AG08396 (cell line): ENCODE measurements at regions not wholly inside any gene's neighbourhood (a gene's known extent, or its start where the extent isn't known, plus 50 kb on each side); places are given as distances from the start of the nearest gene placed in this dataset.

Experiments used
- DNase-seq: peaks from one replicate; pipeline ENCODE4 v3.0.0; 2012; ENCODE audit warnings: low spot score, mixed read lengths

DNA sequence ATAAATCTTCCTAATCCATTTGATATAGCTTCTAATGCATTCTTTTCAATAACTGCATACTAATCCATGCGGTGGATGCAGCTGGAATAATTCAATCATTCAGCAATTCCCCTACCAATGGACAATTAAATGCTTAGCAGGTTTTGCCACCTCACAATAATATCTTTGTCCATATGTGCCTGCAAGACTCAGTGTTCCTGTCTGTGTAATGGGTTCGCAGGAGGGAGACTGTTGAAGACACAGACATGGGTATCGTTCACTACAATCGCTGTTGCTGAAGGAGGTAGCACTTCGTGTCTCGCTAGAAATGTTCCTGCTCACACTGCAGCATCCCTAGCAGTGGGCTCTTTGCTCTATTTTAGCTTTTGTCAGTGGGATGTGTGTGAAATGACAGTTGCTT is 214.4 kb downstream of the MED10 start:
- no peak for DNase-seq

DNA sequence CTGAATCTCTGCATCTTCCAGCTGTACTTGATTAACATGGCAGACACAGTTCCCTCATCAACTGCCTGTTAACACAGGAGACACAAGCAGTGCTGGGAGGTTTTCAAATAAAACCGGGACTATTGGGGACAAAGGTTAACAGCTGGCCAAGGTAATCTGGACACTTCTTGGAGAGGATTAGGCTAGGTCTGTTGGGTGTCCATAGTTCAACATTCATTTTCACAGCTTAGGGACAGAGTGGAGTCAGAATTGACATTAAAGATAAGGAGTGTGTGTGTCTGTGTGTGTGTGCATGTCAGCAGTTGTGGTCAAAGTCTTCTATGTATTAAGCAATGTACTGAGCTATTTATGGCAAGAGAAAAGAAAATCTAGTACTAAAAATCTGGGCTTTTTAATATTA is 216.2 kb downstream of the MED10 start:
- no peak for DNase-seq

DNA sequence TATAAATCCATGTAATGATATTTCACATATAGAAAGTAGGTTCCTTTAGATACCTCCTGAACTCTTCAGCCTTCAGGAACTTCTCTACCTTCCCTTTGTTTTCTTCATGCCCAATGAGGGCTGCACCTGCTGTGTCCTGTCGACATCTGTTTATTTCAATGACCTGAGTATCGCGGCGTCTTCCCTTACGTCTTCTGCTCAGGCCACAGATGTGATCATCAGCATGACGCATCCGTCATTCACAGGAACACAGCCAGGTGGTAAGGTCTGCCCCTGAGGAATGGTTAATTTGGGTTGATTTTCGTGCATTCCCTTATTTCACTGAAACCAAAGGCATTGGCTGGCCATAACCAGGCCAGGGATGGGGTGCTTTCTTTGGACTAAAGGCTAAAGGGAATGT is 217.1 kb downstream of the MED10 start:
- no peak for DNase-seq

DNA sequence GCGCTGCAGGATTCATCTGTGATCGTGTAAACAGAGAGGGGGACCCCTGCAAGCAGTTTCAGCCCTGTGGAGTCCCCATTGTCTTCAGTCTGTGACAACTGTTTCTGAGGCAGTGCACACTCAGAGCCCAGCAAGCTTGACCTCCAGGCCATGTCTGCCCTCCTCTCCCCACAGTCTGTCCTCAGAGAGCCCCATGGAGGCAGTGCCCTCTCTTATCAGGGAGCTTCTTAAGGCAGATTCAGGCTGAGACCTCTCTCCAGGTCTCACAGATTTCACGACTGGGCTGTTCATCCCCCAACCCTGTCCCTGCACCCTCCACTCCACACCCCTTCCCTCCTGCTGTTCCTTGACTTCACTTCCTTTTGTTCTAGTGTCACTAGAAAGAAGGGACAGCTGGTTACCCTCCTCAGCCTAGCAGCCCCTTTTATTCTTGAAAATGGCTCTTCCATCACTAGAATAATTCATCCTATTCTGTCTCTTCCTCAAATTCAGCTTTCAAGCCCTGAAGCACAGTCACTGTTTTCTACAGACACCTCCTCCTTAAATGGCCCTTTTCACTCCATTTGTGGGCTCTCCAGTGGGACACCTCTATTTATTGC is 218.4 kb downstream of the MED10 start:
- DNase-seq = no peak

DNA sequence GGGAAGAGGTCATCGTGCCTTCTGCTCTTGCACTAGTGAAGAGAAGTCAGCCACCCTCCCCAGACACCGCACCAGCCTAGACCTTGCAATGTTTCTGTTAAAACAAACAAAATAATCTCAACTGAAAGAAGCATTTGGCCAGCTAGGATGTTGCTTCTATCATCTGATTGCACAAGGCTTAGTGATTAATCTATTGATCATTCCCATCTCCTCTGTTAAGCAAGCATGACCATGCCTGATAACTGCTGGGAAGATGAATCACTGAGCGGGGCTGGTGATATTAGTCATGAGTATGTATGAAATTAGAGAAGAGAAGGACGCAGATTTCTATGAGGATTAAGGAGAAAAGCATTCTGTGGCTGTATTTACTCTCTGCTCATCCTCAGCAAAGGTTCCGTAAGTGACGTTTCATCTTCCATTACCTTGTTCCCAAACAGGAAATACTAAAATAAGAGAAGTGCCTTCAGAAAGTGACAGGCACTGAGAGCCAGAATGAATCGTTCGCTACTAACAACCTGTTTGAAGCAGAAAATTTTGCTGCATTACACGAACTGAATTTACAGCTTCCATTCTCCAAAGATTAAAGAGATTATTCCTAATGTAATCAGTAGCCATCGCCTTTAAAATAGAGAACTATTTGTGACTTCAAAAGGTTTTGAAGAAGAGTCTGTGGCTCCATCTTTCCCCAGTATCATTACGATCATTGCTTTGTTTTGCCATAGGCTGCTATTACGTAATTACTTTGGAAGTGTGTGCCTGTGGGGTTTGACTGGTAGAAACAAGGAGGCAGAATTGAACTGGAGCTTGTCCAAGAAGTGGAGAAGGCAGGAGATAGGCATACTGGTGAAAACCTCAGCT is 219.1 kb downstream of the MED10 start:
- no peak for DNase-seq

DNA sequence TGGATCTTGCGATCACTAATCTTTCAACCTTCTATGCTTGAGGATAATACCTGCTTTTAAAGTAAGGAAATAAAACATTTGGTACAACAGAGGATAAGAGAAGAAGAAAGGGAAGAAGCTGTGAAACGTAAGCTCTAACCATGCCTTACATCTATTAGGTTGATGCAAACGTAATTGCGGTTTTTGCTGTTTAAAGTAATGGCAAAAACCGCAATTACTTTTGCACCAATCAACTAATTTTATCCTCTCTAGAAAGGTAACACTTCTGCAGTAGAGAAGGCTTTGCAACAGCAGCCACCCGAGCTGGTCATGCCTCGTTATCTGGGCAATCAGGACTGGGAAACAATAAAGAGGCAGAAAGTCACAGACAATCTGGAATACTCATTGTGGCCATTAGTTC is 224.1 kb downstream of the MED10 start:
- DNase-seq = no peak

DNA sequence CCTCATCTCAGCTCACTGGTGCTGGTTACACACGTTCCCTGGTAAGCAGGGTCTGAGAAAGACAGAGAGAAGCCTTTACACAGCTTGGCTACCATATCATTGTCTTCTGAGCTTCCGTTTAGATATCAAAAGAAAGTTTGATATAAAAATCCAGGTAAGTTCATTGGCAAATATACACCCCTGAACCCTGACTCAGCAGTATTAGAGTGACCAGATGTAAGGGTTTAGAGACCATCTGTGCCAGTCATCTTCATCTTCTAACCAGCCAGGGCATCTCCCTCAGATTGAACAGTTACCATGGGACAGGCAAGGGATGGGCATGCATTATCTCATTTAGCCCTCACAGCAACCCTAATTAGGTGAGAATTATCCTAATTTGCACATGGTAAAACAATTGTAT is 232.1 kb downstream of the MED10 start:
- DNase-seq = no peak

DNA sequence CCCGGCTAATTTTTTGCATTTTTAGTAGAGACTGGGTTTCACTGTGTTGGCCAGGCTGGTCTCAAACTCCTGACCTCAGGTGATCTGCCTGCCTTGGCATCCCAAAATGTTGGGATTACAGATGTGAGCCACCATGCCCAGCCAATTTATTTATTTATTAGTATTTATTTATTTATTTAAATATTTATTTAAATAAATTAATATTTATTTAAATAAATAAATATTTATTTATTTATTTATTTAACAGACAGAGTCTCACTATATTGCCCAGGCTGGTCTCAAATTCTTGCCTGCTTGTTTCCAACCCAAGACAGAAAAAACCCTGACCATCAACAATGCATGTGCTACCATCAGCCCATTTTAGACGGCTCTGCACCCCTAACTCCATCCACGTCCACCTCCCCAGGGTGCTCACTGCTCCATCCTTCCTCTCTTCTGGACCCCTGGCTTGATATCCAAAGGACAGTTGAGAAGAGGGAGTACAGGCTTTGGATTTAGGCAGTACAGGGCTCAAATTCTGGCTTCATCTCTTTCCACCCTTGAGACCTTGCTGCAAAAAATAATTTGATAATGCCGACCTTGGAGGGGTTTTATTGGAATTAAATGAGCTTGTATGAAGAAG is 232.6 kb downstream of the MED10 start:
- no peak for DNase-seq

DNA sequence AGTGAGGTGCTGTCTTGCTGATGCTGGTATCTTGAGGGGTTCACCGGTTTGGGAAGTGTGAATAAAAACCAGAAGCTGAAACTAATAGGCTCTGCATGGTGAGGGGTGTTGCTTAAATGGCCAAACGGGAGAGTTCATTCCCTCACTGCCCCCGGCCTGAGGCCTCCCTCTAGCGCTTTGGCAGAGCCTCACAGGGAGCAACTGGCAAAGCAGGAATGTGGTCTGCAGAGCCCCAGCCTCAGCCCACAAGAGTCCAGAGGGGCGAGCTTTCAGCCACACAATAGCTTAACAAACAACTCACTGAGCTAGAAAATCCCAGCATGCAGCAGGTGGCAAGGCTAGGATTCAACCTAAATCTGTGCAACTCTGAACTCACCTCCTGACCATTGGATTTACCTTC is 234.8 kb downstream of the MED10 start:
- DNase-seq = no peak

DNA sequence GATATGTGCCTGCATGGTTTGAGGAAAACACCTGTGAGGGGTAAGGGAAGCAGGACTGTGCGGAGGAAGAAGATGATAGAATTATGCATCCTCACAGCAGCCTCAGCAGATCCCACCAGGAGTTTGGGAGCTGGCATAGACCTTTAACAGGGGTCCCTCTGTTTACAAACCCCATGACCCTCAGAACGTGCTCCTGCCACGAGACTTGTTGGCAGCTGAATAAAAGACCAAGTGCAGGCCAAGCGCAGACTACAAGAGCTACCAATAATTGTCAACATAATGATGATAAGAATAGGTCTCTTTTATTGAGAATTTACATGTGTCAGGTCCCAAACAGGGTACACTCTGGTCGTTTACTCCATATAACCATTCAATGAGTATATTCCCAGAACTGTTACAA is 236.0 kb downstream of the MED10 start:
- no peak for DNase-seq

DNA sequence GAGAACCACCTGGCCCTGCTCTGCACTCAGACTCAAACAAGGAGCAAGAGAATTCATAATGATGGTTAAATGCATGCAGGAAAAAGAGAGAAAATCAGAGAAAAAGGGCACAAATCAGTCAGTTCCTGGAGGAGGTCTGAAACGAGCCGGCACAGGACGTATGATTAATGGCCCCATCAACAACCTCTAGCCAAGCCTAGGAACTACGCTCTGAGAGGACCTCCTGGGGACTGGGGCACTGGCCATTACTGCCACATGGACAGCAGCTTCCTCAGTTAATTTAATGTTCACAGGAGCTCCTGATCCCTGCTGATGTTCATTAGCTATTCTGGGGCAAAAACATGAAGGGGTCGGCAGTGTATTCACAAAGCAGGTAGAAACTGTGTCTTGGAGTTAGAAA is 238.1 kb downstream of the MED10 start:
- DNase-seq = no peak

DNA sequence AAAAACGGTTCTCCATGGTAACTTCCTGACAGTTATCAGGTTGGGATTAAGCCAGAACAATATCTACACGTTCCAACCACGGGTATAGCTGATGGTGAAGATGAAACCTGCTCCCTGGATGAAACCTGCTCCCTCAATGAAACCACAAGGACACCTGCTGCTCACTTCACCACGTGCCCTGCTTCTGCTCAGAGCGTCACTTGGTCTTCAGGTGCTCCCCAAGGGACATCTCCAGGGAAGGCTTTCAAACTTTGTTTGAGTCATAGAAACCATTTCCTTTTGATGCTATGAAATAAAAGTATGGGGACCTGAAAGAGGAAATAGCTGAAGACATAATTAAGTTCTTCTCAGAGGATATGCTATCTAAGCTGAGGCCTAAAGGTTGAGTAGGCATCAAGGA is 242.4 kb downstream of the MED10 start:
- DNase-seq = no peak

DNA sequence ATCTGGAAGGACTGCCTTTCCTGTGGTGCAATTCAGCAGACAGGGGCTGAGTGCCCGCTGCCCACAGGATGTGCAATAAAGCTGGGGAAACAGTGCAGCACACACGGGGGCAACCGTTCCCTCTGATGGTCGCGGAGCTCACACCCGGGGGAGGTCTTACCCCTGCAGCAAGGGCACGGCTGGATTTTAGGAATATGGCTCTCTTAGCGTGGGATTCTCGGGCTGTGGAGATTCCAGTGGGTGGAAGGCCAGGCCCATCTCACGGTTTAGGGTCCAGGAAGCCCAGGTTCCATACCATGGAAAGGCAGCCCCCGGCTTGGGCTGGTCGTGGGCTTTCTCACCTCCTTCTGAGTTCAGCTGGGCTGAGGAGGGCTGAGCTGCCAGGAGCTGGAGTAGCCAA is 244.1 kb downstream of the MED10 start:
- no peak for DNase-seq

DNA sequence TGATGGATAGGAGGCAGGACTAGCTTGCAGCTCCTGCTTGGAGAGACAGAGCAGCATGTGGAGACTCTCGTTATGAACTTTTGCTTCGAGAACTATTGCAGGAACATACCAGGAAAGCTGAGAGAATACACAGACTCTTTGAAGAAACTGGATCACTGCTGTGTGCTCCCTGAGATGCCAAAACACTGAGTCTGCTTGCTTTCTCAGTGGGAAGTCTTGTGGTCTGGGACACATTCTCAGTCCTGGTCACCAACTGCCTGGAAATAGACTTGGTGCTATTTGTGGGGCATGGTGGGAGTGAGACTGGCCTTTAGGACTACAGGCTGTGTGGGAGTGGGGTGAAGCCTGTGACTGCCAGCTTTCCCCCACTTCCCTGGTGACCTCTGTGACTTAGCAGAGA is 252.6 kb downstream of the MED10 start:
- DNase-seq = no peak

DNA sequence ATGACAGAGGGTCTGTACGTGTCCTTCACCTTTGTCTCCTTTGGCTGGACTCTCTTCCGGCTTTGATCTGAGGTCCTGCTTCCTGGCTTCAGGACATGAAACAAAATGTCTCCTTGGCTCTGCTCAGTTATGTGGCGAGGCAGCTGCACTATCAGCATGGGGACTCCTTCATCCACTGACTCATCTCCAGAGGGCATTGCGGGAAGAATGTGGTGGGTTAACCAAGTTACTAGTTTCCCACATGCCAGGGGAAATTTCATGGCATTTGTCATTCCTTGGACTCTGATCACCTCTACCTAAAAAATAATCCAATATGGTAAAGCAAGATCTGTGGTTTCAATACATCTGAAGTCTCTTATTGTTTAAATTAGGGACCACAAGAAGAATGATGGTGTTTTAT is 259.7 kb downstream of the MED10 start:
- no peak for DNase-seq

DNA sequence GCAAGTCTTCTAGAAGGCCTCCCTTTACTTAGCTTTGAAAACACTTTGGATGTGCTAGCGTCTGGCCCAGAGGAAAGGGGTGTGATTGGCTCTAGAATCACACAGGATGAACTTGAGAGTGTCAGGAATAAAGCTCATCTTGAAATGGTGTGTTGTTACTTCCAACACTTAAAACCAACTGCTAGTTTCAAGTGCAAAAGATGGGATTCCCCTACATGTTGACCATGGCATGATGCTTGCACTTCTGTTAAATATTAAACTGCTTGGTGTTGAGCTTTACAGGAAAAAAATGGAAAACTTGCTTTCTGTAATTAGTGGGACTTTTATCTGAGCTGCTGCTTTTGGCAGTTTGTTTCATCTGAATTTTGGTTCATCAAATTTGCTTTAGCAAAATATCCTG is 261.1 kb downstream of the MED10 start:
- DNase-seq = no peak

DNA sequence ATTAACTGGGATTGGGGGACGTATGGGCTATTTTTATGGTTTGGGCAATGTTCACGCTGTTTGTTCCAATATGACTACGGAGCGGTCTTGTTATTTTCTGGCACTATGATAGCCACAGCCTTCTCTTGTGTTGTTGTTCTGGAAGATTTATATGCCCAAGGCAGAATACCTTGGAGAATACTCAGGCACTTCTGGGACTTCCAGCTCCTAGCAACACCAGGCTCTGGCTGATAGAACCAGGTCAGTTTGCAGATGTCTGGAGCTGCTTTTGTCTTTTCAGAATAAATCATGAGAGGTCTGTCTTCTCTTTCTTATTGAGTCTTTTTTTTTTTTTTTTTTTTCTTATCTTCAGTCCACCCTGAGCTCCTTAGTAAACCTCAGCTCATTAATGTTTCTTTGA is 262.5 kb downstream of the MED10 start:
- no peak for DNase-seq

DNA sequence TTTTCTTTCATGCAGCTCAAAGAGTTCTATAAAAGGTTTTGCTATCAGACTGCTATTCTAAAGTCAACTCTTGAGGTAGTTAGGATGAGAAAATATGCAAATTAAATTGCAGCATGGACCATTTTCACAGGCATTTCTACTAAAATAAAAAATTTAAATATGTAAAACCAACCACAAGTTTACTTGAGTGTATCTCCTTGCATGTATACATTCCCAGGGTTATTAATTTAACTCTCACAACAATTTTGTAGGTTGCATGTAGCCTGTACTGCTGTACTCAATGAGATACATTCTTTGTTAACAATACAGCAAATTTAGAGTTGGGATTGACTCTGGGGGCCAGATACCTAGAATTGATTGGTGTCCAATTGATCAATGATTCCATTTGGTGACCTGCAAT is 265.8 kb downstream of the MED10 start:
- no peak for DNase-seq

DNA sequence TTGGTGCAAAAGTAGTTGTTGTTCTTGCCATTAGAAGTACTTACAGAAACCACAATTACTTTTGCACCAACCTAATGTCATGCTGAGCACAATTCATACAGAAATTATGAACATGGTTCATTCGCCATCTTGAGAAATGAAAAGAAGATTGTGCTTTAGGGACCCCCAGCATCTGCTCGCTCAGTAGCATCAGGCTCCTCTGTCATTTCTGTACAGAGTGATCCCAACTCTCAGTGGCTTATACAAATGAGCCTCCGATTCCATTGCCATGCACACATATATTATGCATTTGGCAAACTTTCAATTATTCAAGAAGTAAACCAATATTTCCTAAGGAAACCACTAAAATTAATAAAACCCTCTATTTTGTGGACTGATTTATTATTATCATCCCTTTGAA is 266.2 kb downstream of the MED10 start:
- DNase-seq = no peak

DNA sequence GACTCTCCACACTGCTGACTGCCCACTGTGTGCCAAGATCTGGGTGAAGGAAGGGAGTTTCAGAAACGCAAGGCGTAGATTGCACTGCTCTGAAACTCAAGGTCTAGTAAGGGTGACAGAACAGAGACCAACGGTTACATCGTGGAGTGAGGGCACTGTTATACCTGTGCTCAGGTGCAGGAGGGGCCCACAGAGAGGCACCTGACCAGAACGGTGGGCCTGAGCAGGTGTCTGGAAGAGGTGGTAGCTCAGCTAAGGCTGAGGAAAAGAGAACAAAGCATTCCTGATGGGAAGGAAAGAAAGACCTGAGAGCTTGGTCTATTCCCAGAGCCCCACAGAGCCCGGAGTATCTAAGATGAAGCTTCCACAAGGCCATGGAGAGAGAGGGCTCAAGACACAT is 267.2 kb downstream of the MED10 start:
- DNase-seq = no peak

DNA sequence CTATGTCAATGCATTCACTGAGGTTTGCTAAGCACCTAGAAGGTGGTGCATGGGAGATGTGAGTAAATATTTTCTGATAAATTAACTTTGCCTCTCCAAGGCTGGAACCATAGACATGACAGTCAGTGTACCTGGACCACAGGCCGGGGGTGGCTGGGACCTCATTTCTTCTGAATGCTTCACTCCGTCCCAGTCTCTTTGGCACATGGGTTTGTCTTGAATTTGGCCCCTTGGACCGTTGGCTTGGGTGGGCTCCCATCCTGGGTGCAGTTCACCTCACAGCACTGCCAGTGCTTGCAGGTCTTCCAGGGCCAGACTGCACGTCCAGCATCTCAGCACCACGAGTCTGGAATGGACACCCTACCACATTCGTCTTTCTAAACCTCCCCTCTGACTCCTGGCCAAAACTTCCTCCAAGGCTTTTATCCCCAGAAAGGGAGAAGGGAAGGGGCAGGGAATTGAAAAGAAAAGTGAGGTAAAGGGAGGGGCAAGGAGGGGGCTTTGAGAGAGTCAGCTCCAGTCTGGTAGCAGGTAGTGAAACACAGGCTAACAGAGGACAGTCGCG is 267.8 kb downstream of the MED10 start:
- no peak for DNase-seq

DNA sequence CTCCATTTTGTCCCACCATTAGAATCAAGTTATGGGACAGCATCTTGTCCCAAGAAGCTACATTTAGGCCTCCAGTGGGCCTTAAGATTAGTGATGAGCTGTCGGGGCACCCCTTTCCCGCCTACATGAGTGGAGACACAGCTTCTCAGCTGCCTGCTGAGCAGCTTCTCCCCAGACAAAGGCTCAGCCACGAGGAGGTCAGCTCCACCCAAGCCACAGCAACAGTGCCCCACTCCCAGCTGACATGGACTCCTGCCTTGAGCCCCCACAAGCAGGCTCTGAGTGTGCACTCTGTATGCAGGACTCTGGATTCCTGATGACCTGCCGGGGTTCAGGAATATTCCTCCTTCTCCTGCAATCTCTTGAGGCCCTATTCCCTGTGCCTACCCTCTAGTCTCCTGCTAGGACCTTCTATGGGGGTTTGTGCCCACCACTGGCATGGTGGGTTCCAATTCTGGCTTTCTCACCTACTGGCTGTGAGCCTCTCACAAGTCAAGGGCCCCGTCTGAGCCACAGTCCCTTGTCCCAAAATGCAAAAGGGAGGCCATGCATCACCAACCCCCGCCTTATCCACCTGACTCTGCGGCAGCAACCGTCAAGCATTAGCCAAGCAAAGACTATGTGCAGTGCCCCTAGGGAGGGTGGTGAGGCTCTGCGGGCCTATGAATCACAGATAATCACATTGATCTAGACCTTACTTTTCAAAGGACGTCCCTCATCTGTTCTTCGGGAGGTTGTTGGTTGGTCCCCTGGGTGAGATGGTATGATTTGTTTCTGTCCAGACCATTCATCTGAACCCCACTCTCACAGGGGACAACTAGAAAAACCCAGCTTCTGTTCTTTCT is 269.1 kb downstream of the MED10 start:
- DNase-seq = no peak

DNA sequence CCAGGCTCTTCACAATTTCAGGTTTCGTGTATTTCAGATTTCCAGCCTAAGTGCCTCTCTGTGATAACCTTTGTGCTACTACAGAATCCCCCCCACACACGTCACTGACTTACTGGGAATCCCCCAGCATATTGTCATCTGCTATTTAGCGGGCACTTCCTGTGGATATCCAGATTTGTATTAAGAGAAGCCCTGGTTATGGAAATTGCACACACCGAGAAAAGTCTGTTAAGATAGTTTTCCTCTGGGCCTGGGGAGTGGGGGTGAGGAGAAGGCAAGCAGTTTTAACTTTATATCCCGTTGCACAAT is 269.9 kb downstream of the MED10 start:
- no peak for DNase-seq
